Stimulated activated CD4-positive, alpha-beta T cell treated with anti-CD3 and anti-CD28 coated beads, Interleukin-15, amount 100 ng/mL, for 48 hours (primary cell): ENCODE measurements at regions not wholly inside any gene's neighbourhood (a gene's known extent, or its start where the extent isn't known, plus 50 kb on each side); places are given as distances from the start of the nearest gene placed in this dataset.
"Not testable (repeated sequence)": the region's sequence is repeated elsewhere in the genome, so short reads cannot be mapped to it uniquely, and the experiment has no call there.

Source experiments
- DNase-seq, 2 donors: peaks; one replicate each; pipeline ENCODE4 v3.0.0-alpha.2; 2020; ENCODE audit warnings: low read depth in 2 of 2

- DNase-seq: no peak
Measured at GRCh38 chr13:90793261-90793820, 554.1 kb upstream of the MIR17HG start.

- no peak for DNase-seq
Measured at GRCh38 chr13:90796474-90796873, 551.0 kb upstream of the MIR17HG start.

- DNase-seq: no peak
Measured at GRCh38 chr13:90797335-90797734, 550.2 kb upstream of the MIR17HG start.

- no peak for DNase-seq
Measured at GRCh38 chr13:90798381-90798780, 549.1 kb upstream of the MIR17HG start.

- DNase-seq: no peak
Measured at GRCh38 chr13:90800082-90800746, 547.3 kb upstream of the MIR17HG start.

GRCh38 chr13:90801621-90802020 lies 545.9 kb upstream of the MIR17HG start:
- DNase-seq: no peak

GRCh38 chr13:90803210-90803609 lies 544.3 kb upstream of the MIR17HG start:
- no peak for DNase-seq

GRCh38 chr13:90806016-90806615 lies 541.4 kb upstream of the MIR17HG start:
- no peak for DNase-seq

- DNase-seq: no peak
Measured at GRCh38 chr13:90806892-90807291, 540.6 kb upstream of the MIR17HG start.

GRCh38 chr13:90808838-90809237 lies 538.6 kb upstream of the MIR17HG start:
- no peak for DNase-seq

GRCh38 chr13:90824032-90824431 lies 523.5 kb upstream of the MIR17HG start:
- DNase-seq: no peak

- no peak for DNase-seq
Measured at GRCh38 chr13:90826688-90827087, 520.8 kb upstream of the MIR17HG start.

- DNase-seq: no peak
Measured at GRCh38 chr13:90830782-90831181, 516.7 kb upstream of the MIR17HG start.

- DNase-seq: no peak
Measured at GRCh38 chr13:90833951-90834350, 513.5 kb upstream of the MIR17HG start.

GRCh38 chr13:90834700-90835099 lies 512.8 kb upstream of the MIR17HG start:
- DNase-seq: no peak

- no peak for DNase-seq
Measured at GRCh38 chr13:90835826-90836225, 511.7 kb upstream of the MIR17HG start.

- DNase-seq: no peak
Measured at GRCh38 chr13:90838317-90838960, 509.0 kb upstream of the MIR17HG start.

GRCh38 chr13:90839061-90839460 lies 508.4 kb upstream of the MIR17HG start:
- DNase-seq: no peak

- DNase-seq: no peak
Measured at GRCh38 chr13:90846936-90847335, 500.6 kb upstream of the MIR17HG start.

- DNase-seq: not testable (repeated sequence)
Measured at GRCh38 chr13:90853666-90854065, 493.8 kb upstream of the MIR17HG start.

- no peak for DNase-seq
Measured at GRCh38 chr13:90857921-90858320, 489.6 kb upstream of the MIR17HG start.

- no peak for DNase-seq
Measured at GRCh38 chr13:90866006-90866405, 481.5 kb upstream of the MIR17HG start.

- DNase-seq: peak; percentile 3 to 14
Measured at GRCh38 chr13:90867336-90867683, 480.2 kb upstream of the MIR17HG start.
